Astrocyte (in vitro differentiated cells and primary cell): ENCODE measurements at regions not wholly inside any gene's neighbourhood (a gene's known extent, or its start where the extent isn't known, plus 50 kb on each side); places are given as distances from the start of the nearest gene placed in this dataset.
A peak's percentile ranks its signal among the peaks of the same experiment; 100 is the strongest.

Experiments used
- DNase-seq: peaks from one replicate; pipeline ENCODE4 v3.0.0-alpha.2; 2010; ENCODE audit warnings: low read depth
- FAIRE-seq: peaks from 2 replicates; lab custom pipeline; 2011; peaks lifted over from hg19 to GRCh38; lab: Jason Lieb, UNC
- H2AFZ ChIP-seq: 2 replicates; pipeline ENCODE4 v1.6.0; 2012; ENCODE audit warnings: low read depth, low read length, inconsistent platforms
- H3K27ac ChIP-seq: 2 replicates; pipeline ENCODE4 v1.5.1; 2011; ENCODE audit warnings: low read depth, low read length, inconsistent platforms
- H3K27me3 ChIP-seq: 2 replicates; pipeline ENCODE4 v1.6.0; 2011; ENCODE audit warnings: low read length, inconsistent platforms; ENCODE audit not compliant: insufficient read depth
- H3K36me3 ChIP-seq: 2 replicates; pipeline ENCODE4 v1.5.1; 2011; ENCODE audit warnings: low read length, inconsistent platforms; ENCODE audit not compliant: insufficient read depth
- H3K4me1 ChIP-seq: 2 replicates; pipeline ENCODE4 v1.5.1; 2011; ENCODE audit warnings: low read length, inconsistent platforms; ENCODE audit not compliant: insufficient read depth
- H3K4me2 ChIP-seq: 2 replicates; pipeline ENCODE4 v1.6.0; 2012; ENCODE audit warnings: low read length, inconsistent platforms
- H3K4me3 ChIP-seq: 2 replicates; pipeline ENCODE4 v1.5.1; 2011; ENCODE audit warnings: low read depth, mild to moderate bottlenecking, low read length, inconsistent platforms; ENCODE audit not compliant: insufficient read depth
- H3K79me2 ChIP-seq: 2 replicates; pipeline ENCODE4 v1.6.0; 2012; ENCODE audit warnings: mild to moderate bottlenecking, low read length, inconsistent platforms; ENCODE audit not compliant: insufficient read depth
- H3K9ac ChIP-seq: 2 replicates; pipeline ENCODE4 v1.6.0; 2012; ENCODE audit warnings: mild to moderate bottlenecking, low read length, inconsistent platforms
- H3K9me3 ChIP-seq: 2 replicates; pipeline ENCODE4 v1.5.1; 2012; ENCODE audit warnings: low read depth, mild to moderate bottlenecking, low read length, inconsistent platforms; ENCODE audit not compliant: insufficient read depth
- H4K20me1 ChIP-seq: 2 replicates; pipeline ENCODE4 v1.6.0; 2012; ENCODE audit warnings: low read length, inconsistent platforms; ENCODE audit not compliant: insufficient read depth
- H3K27ac Mint-ChIP-seq: one replicate; pipeline ENCODE4 v1.8.0; 2021; ENCODE audit warnings: mild to moderate bottlenecking, mixed read lengths; ENCODE audit not compliant: unreplicated experiment
- H3K27me3 Mint-ChIP-seq: one replicate; pipeline ENCODE4 v1.8.0; 2021; ENCODE audit warnings: low read depth, mixed read lengths; ENCODE audit not compliant: unreplicated experiment
- H3K36me3 Mint-ChIP-seq: one replicate; pipeline ENCODE4 v1.8.0; 2021; ENCODE audit warnings: low read depth, mixed read lengths; ENCODE audit not compliant: unreplicated experiment
- H3K4me1 Mint-ChIP-seq: one replicate; pipeline ENCODE4 v1.8.0; 2021; ENCODE audit warnings: low read depth, mixed read lengths; ENCODE audit not compliant: unreplicated experiment
- H3K4me3 Mint-ChIP-seq: one replicate; pipeline ENCODE4 v1.8.0; 2021; ENCODE audit warnings: mild to moderate bottlenecking, moderate library complexity, mixed read lengths; ENCODE audit not compliant: unreplicated experiment
- H3K9me3 Mint-ChIP-seq: one replicate; pipeline ENCODE4 v1.8.0; 2021; ENCODE audit warnings: mild to moderate bottlenecking, mixed read lengths; ENCODE audit not compliant: unreplicated experiment
- CTCF ChIP-seq: IDR thresholded peaks from 2 replicates; pipeline ENCODE4 v1.5.1; 2011; ENCODE audit warnings: low read depth, mild to moderate bottlenecking, inconsistent platforms, low read length, moderate library complexity; ENCODE audit not compliant: insufficient read depth
- EZH2 ChIP-seq: IDR thresholded peaks from 2 replicates; pipeline ENCODE4 v1.6.1; 2012; ENCODE audit warnings: mild to moderate bottlenecking, low read length, inconsistent platforms; ENCODE audit not compliant: insufficient read depth

DNA sequence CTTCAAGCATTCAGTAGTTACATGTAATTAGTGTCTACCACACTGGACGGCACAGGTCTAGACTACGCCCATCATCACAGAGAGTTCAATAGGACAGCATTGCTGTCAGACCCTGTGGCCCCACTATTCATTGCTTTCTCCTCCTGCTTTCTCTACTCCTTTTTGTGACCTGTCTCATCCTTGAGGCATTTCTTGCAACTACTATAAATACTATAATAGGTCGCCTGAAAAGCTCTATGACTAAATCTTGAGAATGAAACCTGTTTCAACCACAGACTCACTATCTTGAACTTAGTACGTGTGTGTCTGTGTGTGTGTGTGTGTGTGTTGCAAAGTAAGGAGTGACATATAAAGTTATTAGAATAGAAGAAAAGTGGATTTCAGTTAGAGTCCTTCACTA, 252.9 kb upstream of the KLF3 start:
- Histone ChIP-seq H3K9ac (no peak overlapping the region), H3K4me2 (no peak overlapping the region), H3K27ac (no peak overlapping the region), H4K20me1 (no peaks in the 10 kb centered on the region), H3K4me3 (no peak overlapping the region), H3K27me3 (no peaks in the 10 kb centered on the region), H3K79me2 (no peaks in the 10 kb centered on the region), H3K4me1 (no peaks in the 10 kb centered on the region), H3K9me3 (no peaks in the 10 kb centered on the region), H3K36me3 (no peaks in the 10 kb centered on the region), H2AFZ (no peak overlapping the region)
- Mint-ChIP-seq H3K4me3 (no peak overlapping the region), H3K4me1 (no peaks in the 10 kb centered on the region), H3K36me3 (no peaks in the 10 kb centered on the region), H3K27me3 (peaks cover 4% of the 10 kb centered on the region), H3K27ac (no peak overlapping the region), H3K9me3 (no peaks in the 10 kb centered on the region)
- peak; percentile 22 for DNase-seq
- no peak for FAIRE-seq
- TF ChIP-seq CTCF (no peak), EZH2 (no peak)

DNA sequence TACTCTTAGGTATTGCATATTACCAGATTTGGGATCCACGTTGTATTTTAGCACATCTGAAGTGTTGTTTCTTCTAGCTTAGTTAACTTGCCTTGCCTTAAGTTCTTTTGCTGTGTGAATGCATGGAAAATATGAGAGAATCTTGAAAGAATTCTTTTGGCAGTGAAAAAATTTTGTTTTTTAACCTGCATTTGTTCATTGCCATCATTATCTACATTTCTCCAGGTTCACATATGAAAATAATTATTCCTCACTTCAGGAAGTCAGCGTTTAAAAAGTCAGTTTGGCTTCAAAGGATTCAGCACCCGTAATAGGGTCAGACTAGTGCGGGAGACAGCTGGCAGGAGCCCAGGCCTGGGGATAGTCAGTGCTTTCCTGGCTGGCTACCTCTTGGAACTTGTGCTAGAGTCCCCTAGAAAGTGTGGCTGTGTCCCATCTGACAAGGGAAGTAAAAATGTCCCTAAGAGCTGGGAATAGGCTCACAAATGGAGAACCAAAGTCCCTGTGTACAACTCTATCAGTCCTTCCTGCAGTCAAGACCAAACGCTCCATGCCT, 251.9 kb upstream of the KLF3 start:
- H3K4me3 Mint-ChIP-seq, result no peak overlapping the region
- Histone ChIP-seq H3K4me2 (no peak overlapping the region), H4K20me1 (no peaks in the 10 kb centered on the region), H3K9ac (no peak overlapping the region), H3K79me2 (no peaks in the 10 kb centered on the region), H3K4me3 (no peak overlapping the region), H3K36me3 (no peaks in the 10 kb centered on the region), H3K9me3 (no peaks in the 10 kb centered on the region), H2AFZ (no peak overlapping the region), H3K4me1 (no peaks in the 10 kb centered on the region), H3K27ac (no peak overlapping the region), H3K27me3 (no peaks in the 10 kb centered on the region)
- no peaks in the 10 kb centered on the region for H3K9me3 Mint-ChIP-seq
- DNase-seq (no peak), FAIRE-seq (no peak)
- H3K36me3 Mint-ChIP-seq, result no peaks in the 10 kb centered on the region
- no peaks in the 10 kb centered on the region for H3K4me1 Mint-ChIP-seq
- no peak for TF ChIP-seq CTCF
- TF ChIP-seq EZH2, result no peak
- peaks cover 4% of the 10 kb centered on the region for H3K27me3 Mint-ChIP-seq
- H3K27ac Mint-ChIP-seq, result no peak overlapping the region

DNA sequence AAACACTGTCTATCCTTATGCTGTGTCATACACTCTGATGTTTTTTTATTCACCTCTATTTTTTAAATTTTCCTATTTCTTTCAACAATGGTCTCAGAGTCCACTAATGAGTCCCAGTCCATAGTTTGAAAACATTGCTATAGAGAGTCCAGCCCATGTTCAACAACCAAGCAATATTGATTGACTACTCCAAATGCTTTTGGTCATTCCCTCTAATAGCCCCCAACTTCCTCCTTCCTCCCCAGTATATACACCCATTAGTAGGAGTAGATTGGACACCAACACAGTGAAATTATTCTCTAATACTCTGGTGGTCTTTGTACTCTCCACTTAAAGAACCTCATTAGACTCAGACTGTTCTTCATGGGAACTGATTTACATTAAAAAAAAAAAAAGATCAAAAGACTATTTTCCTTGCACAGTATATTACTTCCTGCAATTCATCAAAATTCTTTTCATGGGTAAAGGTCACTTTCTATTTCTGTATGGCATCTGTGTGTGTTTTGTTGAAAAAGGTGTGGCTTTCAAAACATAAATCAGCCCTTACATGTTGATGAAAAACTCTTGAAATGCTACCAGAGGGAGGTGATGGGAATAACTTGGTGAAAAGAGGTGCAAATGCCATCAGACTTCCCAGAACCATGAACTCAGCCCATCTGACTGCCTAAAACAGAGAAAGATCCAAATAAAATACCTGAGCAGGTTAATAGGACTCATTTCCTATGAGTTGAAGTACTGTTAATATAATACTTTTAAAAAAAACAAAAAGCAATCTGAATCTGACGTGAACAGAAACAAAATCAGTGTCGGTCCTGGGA, 250.3 kb upstream of the KLF3 start:
- Histone ChIP-seq H3K36me3 (no peaks in the 10 kb centered on the region), H3K4me2 (no peak overlapping the region), H3K4me3 (no peak overlapping the region), H4K20me1 (no peaks in the 10 kb centered on the region), H3K27ac (no peak overlapping the region), H3K79me2 (no peaks in the 10 kb centered on the region), H3K27me3 (no peaks in the 10 kb centered on the region), H3K4me1 (no peaks in the 10 kb centered on the region), H2AFZ (no peak overlapping the region), H3K9ac (no peak overlapping the region), H3K9me3 (no peaks in the 10 kb centered on the region)
- Mint-ChIP-seq H3K4me1 (no peaks in the 10 kb centered on the region), H3K27me3 (no peaks in the 10 kb centered on the region), H3K36me3 (no peaks in the 10 kb centered on the region), H3K27ac (no peak overlapping the region), H3K9me3 (no peaks in the 10 kb centered on the region), H3K4me3 (no peak overlapping the region)
- no peak for FAIRE-seq
- no peak for DNase-seq
- TF ChIP-seq EZH2 (no peak), CTCF (no peak)
